Inflammatory macrophage treated with lipopolysaccharide for 1 hour (primary cell): ENCODE measurements at regions not wholly inside any gene's neighbourhood (a gene's known extent, or its start where the extent isn't known, plus 50 kb on each side); places are given as distances from the start of the nearest gene placed in this dataset.
"Not testable (repeated sequence)": the region's sequence is repeated elsewhere in the genome, so short reads cannot be mapped to it uniquely, and the experiment has no call there.

Source experiments
- DNase-seq, 2 donors: peaks; one replicate each; pipeline ENCODE4 v3.0.0-alpha.2; 2020 to 2022

- no peak for DNase-seq
Measured at GRCh38 chr6:85069577-85069976, 305.2 kb upstream of the TBX18 start.

- no peak for DNase-seq
Measured at GRCh38 chr6:85068221-85068620, 303.8 kb upstream of the TBX18 start.

- DNase-seq: no peak
Measured at GRCh38 chr6:85066266-85066665, 301.9 kb upstream of the TBX18 start.

GRCh38 chr6:85065831-85066230 lies 301.4 kb upstream of the TBX18 start:
- DNase-seq: no peak

- DNase-seq: no peak
Measured at GRCh38 chr6:85063611-85064010, 299.2 kb upstream of the TBX18 start.

- no peak for DNase-seq
Measured at GRCh38 chr6:85062884-85063283, 298.5 kb upstream of the TBX18 start.

- DNase-seq: no peak
Measured at GRCh38 chr6:85058806-85059205, 294.4 kb upstream of the TBX18 start.

- DNase-seq: no peak
Measured at GRCh38 chr6:85050149-85050548, 285.8 kb upstream of the TBX18 start.

- DNase-seq: no peak
Measured at GRCh38 chr6:85049282-85049681, 284.9 kb upstream of the TBX18 start.

- no peak for DNase-seq
Measured at GRCh38 chr6:85047818-85048217, 283.4 kb upstream of the TBX18 start.

- DNase-seq: not testable (repeated sequence)
Measured at GRCh38 chr6:85045767-85046166, 281.4 kb upstream of the TBX18 start.

GRCh38 chr6:85044361-85044760 lies 280.0 kb upstream of the TBX18 start:
- DNase-seq: no peak

- DNase-seq: no peak
Measured at GRCh38 chr6:85041376-85041775, 277.0 kb upstream of the TBX18 start.

- DNase-seq: no peak
Measured at GRCh38 chr6:85037221-85037620, 272.8 kb upstream of the TBX18 start.

- no peak for DNase-seq
Measured at GRCh38 chr6:85035766-85036165, 271.4 kb upstream of the TBX18 start.

GRCh38 chr6:85033547-85033946 lies 269.1 kb upstream of the TBX18 start:
- DNase-seq: no peak

GRCh38 chr6:85026021-85026420 lies 261.6 kb upstream of the TBX18 start:
- no peak for DNase-seq

- no peak for DNase-seq
Measured at GRCh38 chr6:85023721-85024120, 259.3 kb upstream of the TBX18 start.

GRCh38 chr6:85017352-85017751 lies 253.0 kb upstream of the TBX18 start:
- DNase-seq: no peak

GRCh38 chr6:85016726-85017125 lies 252.3 kb upstream of the TBX18 start:
- DNase-seq: no peak

- peak; percentile 0 to 29 for DNase-seq
Measured at GRCh38 chr6:85015396-85015990, 251.1 kb upstream of the TBX18 start.

- DNase-seq: no peak
Measured at GRCh38 chr6:85010865-85011264, 246.5 kb upstream of the TBX18 start.

GRCh38 chr6:85008296-85009009 lies 244.1 kb upstream of the TBX18 start:
- DNase-seq: no peak

GRCh38 chr6:85006362-85006761 lies 242.0 kb upstream of the TBX18 start:
- DNase-seq: no peak

- no peak for DNase-seq
Measured at GRCh38 chr6:85005494-85005893, 241.1 kb upstream of the TBX18 start.
